ENCODE measurements at regions not wholly inside any gene's neighbourhood (a gene's known extent, or its start where the extent isn't known, plus 50 kb on each side); places are given as distances from the start of the nearest gene placed in this dataset.

DNA sequence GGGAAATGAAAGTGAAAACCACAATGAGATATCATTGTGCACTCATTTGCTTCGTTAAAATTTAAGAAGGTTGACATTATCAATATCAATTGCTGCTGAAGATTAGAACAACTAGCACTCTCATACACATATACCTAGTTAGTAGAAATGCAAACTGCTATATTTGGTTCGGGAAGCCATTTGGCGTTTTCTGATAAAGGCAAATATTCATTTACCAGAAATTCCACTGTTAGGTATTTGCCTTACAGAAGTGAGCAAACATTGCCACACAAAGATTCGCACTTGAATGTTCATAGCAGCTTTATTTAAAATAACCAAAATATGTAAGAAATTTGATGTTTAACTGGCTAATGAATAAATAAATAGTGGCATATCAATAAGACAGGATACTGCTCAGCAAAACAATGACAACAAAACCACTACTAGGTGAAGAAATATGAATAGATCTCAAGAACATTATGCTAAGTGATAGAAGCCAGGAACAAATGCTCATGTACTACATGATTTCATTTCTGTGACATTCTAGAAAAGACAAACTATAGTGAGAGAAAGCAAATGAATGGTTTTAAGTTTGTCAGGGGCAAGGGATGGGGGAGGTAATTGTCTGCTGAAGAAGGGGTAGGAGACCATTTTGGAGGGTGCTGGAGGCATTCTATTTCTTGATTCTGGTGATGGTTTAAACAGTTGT is 387.8 kb downstream of the PTH2R start (continued):
- TF ChIP-seq HDAC6 (IDR thresholded peaks at IDR 0.05; ENCODE audit: low read depth, low read length), result no peak
